RWPE2 (cell line): ENCODE measurements at regions not wholly inside any gene's neighbourhood (a gene's known extent, or its start where the extent isn't known, plus 50 kb on each side); places are given as distances from the start of the nearest gene placed in this dataset.
A peak's percentile ranks its signal among the peaks of the same experiment; 100 is the strongest.

Experiments used
- ATAC-seq: fragments of 200-7000 bp; cut with Tn5 transposase; 3 replicates; pipeline ENCODE4 v1.9.1; 2021; ENCODE audit warnings: low read depth
- DNase-seq: peaks from one replicate; pipeline ENCODE4 v3.0.0-alpha.2; 2020; ENCODE audit warnings: low spot score
- H3K27ac ChIP-seq: fragments of 450-650 bp; 2 replicates; pipeline ENCODE4 v1.5.1; 2017; ENCODE audit warnings: mild to moderate bottlenecking; ENCODE audit not compliant: poor library complexity, severe bottlenecking
- H3K27me3 ChIP-seq: fragments of 250-450 bp; sonication (Bioruptor Pico); 2 replicates; pipeline ENCODE4 v1.5.1; 2021; ENCODE audit warnings: mild to moderate bottlenecking, moderate library complexity; ENCODE audit not compliant: insufficient read depth, poor library complexity, severe bottlenecking
- H3K36me3 ChIP-seq: fragments of 250-450 bp; sonication (Bioruptor Pico); 2 replicates; pipeline ENCODE4 v1.5.1; 2020; ENCODE audit warnings: low read depth, mild to moderate bottlenecking, moderate library complexity
- H3K4me1 ChIP-seq: fragments of 250-450 bp; sonication (Bioruptor Pico); 2 replicates; pipeline ENCODE4 v1.5.1; 2021; ENCODE audit warnings: mild to moderate bottlenecking, moderate library complexity; ENCODE audit not compliant: insufficient read depth, poor library complexity, severe bottlenecking
- H3K4me3 ChIP-seq: fragments of 250-450 bp; sonication (Bioruptor Pico); 2 replicates; pipeline ENCODE4 v1.5.1; 2021; ENCODE audit warnings: mild to moderate bottlenecking, moderate library complexity; ENCODE audit not compliant: severe bottlenecking
- H3K9me3 ChIP-seq: fragments of 250-450 bp; sonication (Bioruptor Pico); 2 replicates; pipeline ENCODE4 v1.5.1; 2021; ENCODE audit warnings: mild to moderate bottlenecking, moderate library complexity; ENCODE audit not compliant: severe bottlenecking
- CTCF ChIP-seq: fragments of 450-650 bp; IDR thresholded peaks from one replicate; pipeline ENCODE4 v1.5.1; 2017; ENCODE audit warnings: mild to moderate bottlenecking, moderate library complexity; ENCODE audit not compliant: poor library complexity, severe bottlenecking

- DNase-seq, result no peak
- ATAC-seq, result no peak
- TF ChIP-seq CTCF, result no peak
- Histone ChIP-seq H3K27me3 (no peaks in the 10 kb centered on the region), H3K4me3 (no peak overlapping the region), H3K9me3 (peaks cover 12% of the 10 kb centered on the region), H3K4me1 (no peaks in the 10 kb centered on the region), H3K36me3 (no peaks in the 10 kb centered on the region), H3K27ac (no peak overlapping the region)
Measured at GRCh38 chr12:86621957-86622356, 365.8 kb upstream of the MGAT4C start.

- ATAC-seq (peak; percentile 68), DNase-seq (no peak)
- Histone ChIP-seq H3K4me1 (peaks cover 15% of the 10 kb centered on the region), H3K27ac (peak overlapping the region; percentile 28), H3K4me3 (no peak overlapping the region), H3K36me3 (no peaks in the 10 kb centered on the region), H3K9me3 (no peaks in the 10 kb centered on the region), H3K27me3 (no peaks in the 10 kb centered on the region)
- no peak for TF ChIP-seq CTCF
Measured at GRCh38 chr12:86613311-86613710, 357.1 kb upstream of the MGAT4C start.

- DNase-seq, result no peak
Measured at GRCh38 chr12:86608638-86609037, 352.4 kb upstream of the MGAT4C start.

GRCh38 chr12:86601550-86602308 lies 345.5 kb upstream of the MGAT4C start:
- Histone ChIP-seq H3K36me3 (no peaks in the 10 kb centered on the region), H3K4me3 (no peak overlapping the region), H3K9me3 (no peaks in the 10 kb centered on the region), H3K27me3 (no peaks in the 10 kb centered on the region), H3K4me1 (no peaks in the 10 kb centered on the region), H3K27ac (no peak overlapping the region)
- no peak for ATAC-seq
- no peak for TF ChIP-seq CTCF
- DNase-seq, result no peak

More at GRCh38 chr12:86608638-86609037, 352.4 kb upstream of the MGAT4C start:
- no peak overlapping the region for H3K4me3 ChIP-seq
- no peak for ATAC-seq
- no peaks in the 10 kb centered on the region for H3K9me3 ChIP-seq
- H3K27ac ChIP-seq, result no peak overlapping the region
- no peak for TF ChIP-seq CTCF
- peaks cover 10% of the 10 kb centered on the region for H3K4me1 ChIP-seq
- H3K27me3 ChIP-seq, result no peaks in the 10 kb centered on the region
- H3K36me3 ChIP-seq, result no peaks in the 10 kb centered on the region

GRCh38 chr12:86600664-86601231 lies 344.6 kb upstream of the MGAT4C start:
- Histone ChIP-seq H3K9me3 (no peaks in the 10 kb centered on the region), H3K36me3 (no peaks in the 10 kb centered on the region), H3K4me1 (no peaks in the 10 kb centered on the region), H3K27ac (no peak overlapping the region), H3K4me3 (no peak overlapping the region), H3K27me3 (no peaks in the 10 kb centered on the region)
- no peak for ATAC-seq
- no peak for DNase-seq
- TF ChIP-seq CTCF, result no peak
